Mesenchymal stem cell (in vitro differentiated cells and primary cell): ENCODE measurements at regions not wholly inside any gene's neighbourhood (a gene's known extent, or its start where the extent isn't known, plus 50 kb on each side); places are given as distances from the start of the nearest gene placed in this dataset.
A peak's percentile ranks its signal among the peaks of the same experiment; 100 is the strongest.

Source experiments
- DNase-seq: peaks from one replicate; pipeline ENCODE4 v3.0.0-alpha.2; 2013
- H2AFZ ChIP-seq: one replicate; pipeline ENCODE4 v1.6.1; 2013; ENCODE audit warnings: low read depth, mild to moderate bottlenecking, control low read depth, inconsistent platforms, low read length, moderate library complexity
- H2AK5ac ChIP-seq: 2 replicates; pipeline ENCODE4 v1.6.1; 2013; ENCODE audit warnings: low read length, moderate library complexity, mild to moderate bottlenecking, inconsistent platforms; ENCODE audit not compliant: severe bottlenecking
- H2BK120ac ChIP-seq: one replicate; pipeline ENCODE4 v1.6.1; 2013; ENCODE audit warnings: low read depth, mild to moderate bottlenecking, inconsistent platforms, low read length, moderate library complexity
- H2BK12ac ChIP-seq, 2 experiments: one replicate each; pipeline ENCODE4 v1.6.1; 2013; ENCODE audit warnings: inconsistent platforms in 2 of 2, low read length in 2 of 2, mild to moderate bottlenecking in 2 of 2, moderate library complexity in 2 of 2, control low read depth in 1 of 2
- H2BK15ac ChIP-seq: one replicate; pipeline ENCODE4 v1.6.1; 2013; ENCODE audit warnings: mild to moderate bottlenecking, low read depth, inconsistent platforms; ENCODE audit not compliant: poor library complexity, severe bottlenecking
- H2BK5ac ChIP-seq: 2 replicates; pipeline ENCODE4 v1.6.1; 2013; ENCODE audit warnings: low read depth, mild to moderate bottlenecking, low read length, control low read depth, inconsistent platforms; ENCODE audit not compliant: poor library complexity, severe bottlenecking
- H3K14ac ChIP-seq, 2 experiments: one replicate each; pipeline ENCODE4 v1.6.1; 2013; ENCODE audit warnings: inconsistent platforms in 2 of 2, low read length in 2 of 2, control low read depth in 1 of 2, mild to moderate bottlenecking in 1 of 2, moderate library complexity in 1 of 2
- H3K18ac ChIP-seq, 2 experiments: one replicate each; pipeline ENCODE4 v1.6.1; 2013; ENCODE audit warnings: inconsistent platforms in 2 of 2, low read length in 2 of 2, control low read depth in 1 of 2, low read depth in 1 of 2, mild to moderate bottlenecking in 1 of 2
- H3K23ac ChIP-seq, 2 experiments: one replicate each; pipeline ENCODE4 v1.6.1; 2013; ENCODE audit warnings: inconsistent platforms in 2 of 2, low read length in 2 of 2, mild to moderate bottlenecking in 2 of 2, moderate library complexity in 2 of 2, control low read depth in 1 of 2
- H3K27ac ChIP-seq: 2 replicates; pipeline ENCODE4 v1.5.1; 2013; ENCODE audit warnings: mild to moderate bottlenecking, moderate library complexity, low read length, control low read depth, inconsistent platforms; ENCODE audit not compliant: poor library complexity, severe bottlenecking
- H3K27me3 ChIP-seq, 2 experiments: 2 replicates each; pipeline versions ENCODE4 v1.6.1 to v1.7.0; 2013; ENCODE audit warnings: low read length in 2 of 2, mild to moderate bottlenecking in 2 of 2, moderate library complexity in 2 of 2, control low read depth in 1 of 2, inconsistent platforms in 1 of 2; ENCODE audit not compliant: control insufficient read depth in 1 of 2, insufficient read depth in 1 of 2
- H3K36me3 ChIP-seq, 2 experiments: 2 replicates each; pipeline versions ENCODE4 v1.6.1 to v1.7.0; 2013; ENCODE audit warnings: low read length in 2 of 2, control low read depth in 1 of 2, inconsistent platforms in 1 of 2, low read depth in 1 of 2, mild to moderate bottlenecking in 1 of 2; ENCODE audit not compliant: insufficient read depth in 2 of 2, control insufficient read depth in 1 of 2
- H3K4ac ChIP-seq, 2 experiments: one replicate each; pipeline ENCODE4 v1.6.1; 2013; ENCODE audit warnings: inconsistent platforms in 2 of 2, low read length in 2 of 2, mild to moderate bottlenecking in 2 of 2, moderate library complexity in 2 of 2, control low read depth in 1 of 2, low read depth in 1 of 2
- H3K4me1 ChIP-seq: 2 replicates; pipeline ENCODE4 v1.6.1; 2013; ENCODE audit warnings: low read depth, low read length, control low read depth; ENCODE audit not compliant: control insufficient read depth, insufficient read depth
- H3K4me2 ChIP-seq: 2 replicates; pipeline ENCODE4 v1.6.1; 2013; ENCODE audit warnings: low read length, mild to moderate bottlenecking, inconsistent platforms; ENCODE audit not compliant: poor library complexity, severe bottlenecking
- H3K4me3 ChIP-seq, 2 experiments: 2 replicates each; pipeline versions ENCODE4 v1.5.1 to v1.7.0; 2013; ENCODE audit warnings: low read length in 2 of 2, mild to moderate bottlenecking in 2 of 2, control low read depth in 1 of 2, low read depth in 1 of 2; ENCODE audit not compliant: insufficient read depth in 1 of 2
- H3K79me1 ChIP-seq: replicated peaks from 2 replicates; pipeline ENCODE4 v1.6.1; 2013; ENCODE audit warnings: mild to moderate bottlenecking, control low read depth, low read length, inconsistent platforms; ENCODE audit not compliant: poor library complexity, severe bottlenecking
- H3K9ac ChIP-seq: 2 replicates; pipeline ENCODE4 v1.7.0; 2013; ENCODE audit warnings: mild to moderate bottlenecking, low read length, moderate library complexity
- H3K9me3 ChIP-seq: 2 replicates; pipeline ENCODE4 v1.7.0; 2013; ENCODE audit warnings: mild to moderate bottlenecking, low read length; ENCODE audit not compliant: control insufficient read depth
- H4K8ac ChIP-seq: one replicate; pipeline ENCODE4 v1.6.1; 2013; ENCODE audit warnings: inconsistent platforms, mild to moderate bottlenecking, low read length, moderate library complexity
- H4K91ac ChIP-seq: one replicate; pipeline ENCODE4 v1.6.1; 2013; ENCODE audit warnings: mild to moderate bottlenecking, low read length, inconsistent platforms
- WGBS: methylation state at CpG from one replicate; pipeline ENCODE4 v1.1.7; 2013; ENCODE audit warnings: mixed read lengths; 5-methylcytosine and 5-hydroxymethylcytosine counted together

DNA sequence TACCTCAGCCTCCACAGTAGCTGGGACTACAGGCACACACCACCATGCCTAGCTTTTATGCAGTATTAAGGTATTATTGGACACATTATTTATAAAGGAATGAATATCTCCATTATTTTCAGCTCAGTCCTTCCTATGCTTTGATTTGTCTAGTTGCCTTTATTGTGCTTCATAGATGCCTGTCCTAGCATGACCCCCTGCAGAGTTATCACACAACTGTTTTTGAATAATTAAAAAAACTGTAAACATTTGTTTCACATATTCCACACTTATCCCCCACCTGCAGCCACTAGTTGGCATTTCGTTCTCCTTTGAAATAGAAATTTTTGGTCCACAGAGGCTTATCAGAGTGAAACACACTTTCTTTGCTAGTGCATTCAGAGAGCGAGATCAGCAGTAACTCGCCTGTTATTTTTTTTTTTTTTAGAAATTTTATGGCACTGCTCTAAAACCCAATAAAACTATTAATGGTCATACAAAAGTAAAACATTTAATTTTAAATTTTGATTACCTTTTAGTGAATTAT lies 151.8 kb upstream of the RASA1 start:
- no peak overlapping the region for H2AFZ ChIP-seq
- H3K14ac ChIP-seq = no peak overlapping the region
- H3K4me2 ChIP-seq = no peak overlapping the region
- H2BK120ac ChIP-seq = no peak overlapping the region
- H2BK15ac ChIP-seq = no peak overlapping the region
- no peaks in the 10 kb centered on the region for H3K36me3 ChIP-seq
- no peak overlapping the region for H3K9ac ChIP-seq
- no peaks in the 10 kb centered on the region for H3K27me3 ChIP-seq
- no peak overlapping the region for H3K18ac ChIP-seq
- H3K23ac ChIP-seq = no peak overlapping the region
- H3K9me3 ChIP-seq = no peaks in the 10 kb centered on the region
- H2BK5ac ChIP-seq = no peak overlapping the region
- no peak overlapping the region for H2AK5ac ChIP-seq
- H4K91ac ChIP-seq = no peak overlapping the region
- no peak overlapping the region for H2BK12ac ChIP-seq
- WGBS = 100% methylated on average over 1 of the region's 3 CpGs
- H3K27ac ChIP-seq = no peak overlapping the region
- H3K79me1 ChIP-seq = no peaks in the 10 kb centered on the region
- H3K4me1 ChIP-seq = peaks cover 3% of the 10 kb centered on the region
- no peak for DNase-seq
- H3K4ac ChIP-seq = no peak overlapping the region
- H3K4me3 ChIP-seq = no peak overlapping the region
- H4K8ac ChIP-seq = no peak overlapping the region

DNA sequence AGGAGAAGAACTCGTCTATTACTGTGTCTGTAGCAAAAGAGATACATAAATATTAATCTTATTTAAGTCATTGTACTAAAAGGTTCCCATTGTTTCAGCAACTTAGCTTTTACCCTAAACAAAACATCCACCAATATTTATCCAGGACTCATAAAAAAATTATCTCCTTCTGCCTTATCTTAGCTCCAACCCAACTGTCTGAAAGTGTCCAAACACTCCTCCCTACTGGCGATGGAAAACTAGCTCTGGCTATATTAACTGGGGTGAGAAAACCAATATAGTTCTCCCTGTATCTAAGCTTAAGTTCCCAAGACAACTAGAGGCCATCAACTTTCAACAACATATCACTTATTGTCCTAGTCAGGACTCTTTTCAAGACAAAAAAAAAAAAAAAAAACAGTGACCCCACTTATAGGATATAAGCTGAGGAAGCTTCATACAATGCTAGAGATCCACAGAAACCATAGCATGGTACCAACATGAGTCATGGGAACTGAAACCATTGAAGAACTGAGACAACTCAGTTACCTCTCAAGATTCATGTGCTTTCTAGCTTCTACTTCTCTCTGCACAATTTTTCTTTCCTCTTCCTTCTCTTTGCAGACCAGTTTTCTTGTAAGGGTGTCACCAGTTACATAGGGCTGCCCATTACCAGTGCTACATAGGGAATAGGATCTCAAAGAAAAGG lies 150.7 kb upstream of the RASA1 start:
- Histone ChIP-seq H2BK120ac (no peak overlapping the region), H2BK5ac (no peak overlapping the region), H4K91ac (no peak overlapping the region), H3K9ac (no peak overlapping the region), H3K4ac (no peak overlapping the region), H3K79me1 (no peaks in the 10 kb centered on the region), H3K14ac (no peak overlapping the region), H2AK5ac (no peak overlapping the region), H3K23ac (no peak overlapping the region), H3K27me3 (no peaks in the 10 kb centered on the region), H3K4me3 (no peak overlapping the region), H2BK15ac (no peak overlapping the region), H2AFZ (no peak overlapping the region), H3K27ac (no peak overlapping the region), H3K18ac (no peak overlapping the region), H3K36me3 (no peaks in the 10 kb centered on the region), H3K4me2 (no peak overlapping the region), H2BK12ac (no peak overlapping the region), H3K4me1 (peaks cover 3% of the 10 kb centered on the region), H4K8ac (no peak overlapping the region), H3K9me3 (no peaks in the 10 kb centered on the region)
- WGBS = 100% methylated on average over 1 of the region's 2 CpGs
- peak; percentile 16 for DNase-seq

DNA sequence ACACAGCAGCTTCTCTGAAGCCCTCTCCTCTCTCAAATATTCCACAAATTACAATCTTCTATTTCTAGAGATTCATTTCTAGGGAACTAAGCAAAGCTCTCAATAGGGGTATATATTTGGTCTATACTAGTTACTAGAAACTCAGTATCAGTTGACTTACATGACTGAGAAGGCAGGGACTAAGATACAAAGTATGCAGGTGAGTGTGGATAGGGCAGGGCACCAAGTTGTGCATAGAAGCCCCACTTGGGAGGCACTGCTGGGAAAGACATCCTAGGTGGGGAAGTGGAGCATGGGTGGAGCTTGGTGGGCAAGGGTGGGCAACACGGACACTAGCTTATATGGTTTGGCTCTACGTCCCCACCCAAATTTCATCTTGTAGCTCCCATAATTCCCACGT lies 148.1 kb upstream of the RASA1 start:
- H2BK12ac ChIP-seq = peak overlapping the region in 1 of 2 experiments; percentile 3
- no peak overlapping the region for H3K9ac ChIP-seq
- no peak overlapping the region for H2BK15ac ChIP-seq
- peaks cover 2% of the 10 kb centered on the region for H3K4me1 ChIP-seq
- no peak overlapping the region for H4K91ac ChIP-seq
- no peaks in the 10 kb centered on the region for H3K27me3 ChIP-seq
- H2BK5ac ChIP-seq = no peak overlapping the region
- H3K9me3 ChIP-seq = no peaks in the 10 kb centered on the region
- H2AK5ac ChIP-seq = peak overlapping the region; percentile 14
- no peak overlapping the region for H3K4me2 ChIP-seq
- H3K36me3 ChIP-seq = no peaks in the 10 kb centered on the region
- no peaks in the 10 kb centered on the region for H3K79me1 ChIP-seq
- 93% methylated on average over 3 of the region's 3 CpGs for WGBS
- DNase-seq = no peak
- H2BK120ac ChIP-seq = peak overlapping the region; percentile 11
- H3K4ac ChIP-seq = no peak overlapping the region
- no peak overlapping the region for H2AFZ ChIP-seq
- no peak overlapping the region for H3K27ac ChIP-seq
- H3K14ac ChIP-seq = no peak overlapping the region
- H3K23ac ChIP-seq = no peak overlapping the region
- no peak overlapping the region for H3K4me3 ChIP-seq
- H4K8ac ChIP-seq = no peak overlapping the region
- no peak overlapping the region for H3K18ac ChIP-seq

DNA sequence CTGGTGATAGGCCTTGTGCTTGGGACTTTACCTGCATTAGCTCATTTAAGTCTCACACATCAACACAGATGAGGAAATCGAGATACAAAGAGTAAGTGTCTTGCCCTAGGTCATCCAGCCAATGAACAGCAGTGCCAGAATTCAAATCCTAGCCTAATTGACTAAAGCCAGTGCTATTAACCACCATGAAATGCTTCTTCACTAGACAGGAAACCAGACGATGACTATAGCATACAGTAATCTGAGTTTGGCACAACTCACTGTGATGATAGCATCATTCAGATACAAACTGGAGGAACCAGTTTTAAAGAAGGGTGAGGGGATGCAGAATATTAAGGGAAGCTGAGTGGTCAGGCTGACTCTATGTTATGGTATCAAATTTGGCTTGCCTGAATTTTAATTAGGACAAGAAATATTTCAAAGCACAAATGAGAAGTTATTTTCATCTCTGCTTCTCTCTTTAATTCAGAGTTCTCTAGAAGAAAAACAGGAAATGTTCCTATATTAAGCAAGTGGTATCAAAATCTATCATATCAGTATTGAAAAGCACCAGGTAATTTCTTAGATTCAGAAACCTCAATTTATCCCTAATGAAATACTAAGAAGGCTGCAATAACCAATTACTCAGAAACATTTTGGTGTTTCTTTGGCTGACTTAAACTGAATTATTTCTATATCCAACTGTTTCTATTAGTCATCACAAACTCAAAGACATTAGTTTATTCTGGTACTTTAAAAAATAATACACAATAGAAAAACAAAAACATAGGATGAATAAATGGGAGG lies 147.0 kb upstream of the RASA1 start:
- WGBS = 12% methylated on average over 2 of the region's 2 CpGs
- H3K27ac ChIP-seq = peak overlapping the region; percentile 82
- H2BK5ac ChIP-seq = no peak overlapping the region
- H3K27me3 ChIP-seq = no peaks in the 10 kb centered on the region
- DNase-seq = peak; percentile 81
- H2AFZ ChIP-seq = no peak overlapping the region
- peak overlapping the region in 1 of 2 experiments; percentile 5 for H3K4me3 ChIP-seq
- peak overlapping the region in 1 of 2 experiments; percentile 86 for H2BK12ac ChIP-seq
- no peak overlapping the region for H2BK15ac ChIP-seq
- H3K14ac ChIP-seq = no peak overlapping the region
- no peaks in the 10 kb centered on the region for H3K9me3 ChIP-seq
- no peaks in the 10 kb centered on the region for H3K36me3 ChIP-seq
- no peak overlapping the region for H3K4ac ChIP-seq
- no peak overlapping the region for H4K8ac ChIP-seq
- H3K79me1 ChIP-seq = no peaks in the 10 kb centered on the region
- peak overlapping the region; percentile 3 for H4K91ac ChIP-seq
- H3K4me2 ChIP-seq = no peak overlapping the region
- H2BK120ac ChIP-seq = no peak overlapping the region
- peak overlapping the region; percentile 59 for H3K9ac ChIP-seq
- H3K18ac ChIP-seq = peak overlapping the region in 1 of 2 experiments; percentile 49
- no peak overlapping the region for H2AK5ac ChIP-seq
- no peak overlapping the region for H3K23ac ChIP-seq
- peaks cover 2% of the 10 kb centered on the region for H3K4me1 ChIP-seq
